GM19467 (cell line): ENCODE measurements at regions not wholly inside any gene's neighbourhood (a gene's known extent, or its start where the extent isn't known, plus 50 kb on each side); places are given as distances from the start of the nearest gene placed in this dataset.
A peak's percentile ranks its signal among the peaks of the same experiment; 100 is the strongest.
"Not testable (repeated sequence)": the region's sequence is repeated elsewhere in the genome, so short reads cannot be mapped to it uniquely, and the experiment has no call there.

ENCODE experiments used
- ATAC-seq: cut with Tn5 transposase; IDR thresholded peaks from one replicate; pipeline ENCODE4 v1.9.1; 2021; ENCODE audit warnings: mild to moderate bottlenecking, moderate library complexity; ENCODE audit not compliant: unreplicated experiment

- ATAC-seq = not testable (repeated sequence)
Observed at GRCh38 chr12:74676955-74677354, 139.3 kb downstream of the ATXN7L3B start.

- ATAC-seq = no peak
Observed at GRCh38 chr12:74685385-74685784, 147.8 kb downstream of the ATXN7L3B start.

GRCh38 chr12:74689071-74689655, 151.5 kb downstream of the ATXN7L3B start:
- ATAC-seq = no peak

GRCh38 chr12:74689929-74690328, 152.3 kb downstream of the ATXN7L3B start:
- no peak for ATAC-seq

- ATAC-seq = no peak
Observed at GRCh38 chr12:74719447-74719846, 181.8 kb downstream of the ATXN7L3B start.

GRCh38 chr12:74722709-74723108, 185.1 kb downstream of the ATXN7L3B start:
- ATAC-seq = peak; percentile 61

GRCh38 chr12:74725154-74725553, 187.5 kb downstream of the ATXN7L3B start:
- no peak for ATAC-seq

GRCh38 chr12:74728006-74728405, 190.4 kb downstream of the ATXN7L3B start:
- no peak for ATAC-seq

- ATAC-seq = no peak
Observed at GRCh38 chr12:74732164-74732784, 194.6 kb downstream of the ATXN7L3B start.

GRCh38 chr12:74732826-74733225, 195.2 kb downstream of the ATXN7L3B start:
- ATAC-seq = no peak

GRCh38 chr12:74741112-74741511, 203.5 kb downstream of the ATXN7L3B start:
- no peak for ATAC-seq

GRCh38 chr12:74747305-74747704, 209.7 kb downstream of the ATXN7L3B start:
- ATAC-seq = no peak

- ATAC-seq = no peak
Observed at GRCh38 chr12:74751441-74751840, 213.8 kb downstream of the ATXN7L3B start.

GRCh38 chr12:74752215-74752614, 214.6 kb downstream of the ATXN7L3B start:
- no peak for ATAC-seq

GRCh38 chr12:74770552-74770951, 232.9 kb downstream of the ATXN7L3B start:
- ATAC-seq = no peak

- ATAC-seq = no peak
Observed at GRCh38 chr12:74775276-74775675, 237.6 kb downstream of the ATXN7L3B start.

GRCh38 chr12:74776378-74776777, 238.7 kb downstream of the ATXN7L3B start:
- no peak for ATAC-seq

- no peak for ATAC-seq
Observed at GRCh38 chr12:74780182-74780849, 242.7 kb downstream of the ATXN7L3B start.

- not testable (repeated sequence) for ATAC-seq
Observed at GRCh38 chr12:74780850-74781241, 243.2 kb downstream of the ATXN7L3B start.

GRCh38 chr12:74781991-74782485, 244.4 kb downstream of the ATXN7L3B start:
- no peak for ATAC-seq

- ATAC-seq = no peak
Observed at GRCh38 chr12:74790931-74791330, 253.3 kb downstream of the ATXN7L3B start.

- ATAC-seq = no peak
Observed at GRCh38 chr12:74791365-74791764, 253.7 kb downstream of the ATXN7L3B start.
